NCI-H2196 treated with DMSO at 0.1 percent for 48 hours (cell line): ENCODE measurements at regions not wholly inside any gene's neighbourhood (a gene's known extent, or its start where the extent isn't known, plus 50 kb on each side); places are given as distances from the start of the nearest gene placed in this dataset.

Source experiments
- DNase-seq: peaks from one replicate; lab custom pipeline; 2025; ENCODE audit not compliant: unreplicated experiment; lab: John Stamatoyannopoulos, UW

DNA sequence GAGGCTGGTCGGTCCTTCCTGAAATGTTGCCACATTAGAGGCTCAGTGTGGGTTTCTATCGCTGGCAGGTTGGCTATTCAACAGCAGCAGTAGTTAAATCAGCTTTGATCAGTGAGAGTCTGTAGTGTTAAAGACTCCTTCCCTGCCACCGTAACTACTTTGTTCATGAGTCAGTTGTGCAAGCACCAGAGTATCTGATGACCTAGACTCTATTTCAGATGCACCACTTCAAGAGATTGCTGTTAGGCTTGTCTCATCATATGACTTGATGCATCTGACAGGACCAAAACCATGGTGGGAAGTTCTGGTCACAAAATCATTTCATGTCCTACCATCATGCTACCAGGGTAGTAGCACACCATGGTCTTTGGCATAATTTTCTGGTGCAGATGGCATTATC is 482.7 kb upstream of the MPDZ start:
- DNase-seq = no peak

DNA sequence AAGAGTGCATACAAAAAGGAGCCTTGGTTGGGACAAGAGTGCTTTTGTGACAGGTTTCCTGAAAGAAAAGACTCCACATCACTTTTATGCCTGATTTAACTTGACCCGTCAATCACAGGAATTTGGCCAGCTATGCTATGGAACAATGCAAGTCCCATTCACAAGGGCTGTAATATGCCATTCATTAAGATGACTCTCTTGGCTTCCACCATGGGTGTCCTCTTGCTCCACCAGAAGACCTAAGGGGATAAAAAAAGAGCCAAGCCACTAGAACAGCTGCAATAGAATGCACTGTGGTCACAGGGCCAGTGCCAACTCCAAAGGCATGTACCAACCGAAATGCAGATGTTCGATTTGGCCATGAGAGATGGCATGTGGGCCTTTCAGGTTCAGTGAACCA is 480.1 kb upstream of the MPDZ start:
- no peak for DNase-seq

DNA sequence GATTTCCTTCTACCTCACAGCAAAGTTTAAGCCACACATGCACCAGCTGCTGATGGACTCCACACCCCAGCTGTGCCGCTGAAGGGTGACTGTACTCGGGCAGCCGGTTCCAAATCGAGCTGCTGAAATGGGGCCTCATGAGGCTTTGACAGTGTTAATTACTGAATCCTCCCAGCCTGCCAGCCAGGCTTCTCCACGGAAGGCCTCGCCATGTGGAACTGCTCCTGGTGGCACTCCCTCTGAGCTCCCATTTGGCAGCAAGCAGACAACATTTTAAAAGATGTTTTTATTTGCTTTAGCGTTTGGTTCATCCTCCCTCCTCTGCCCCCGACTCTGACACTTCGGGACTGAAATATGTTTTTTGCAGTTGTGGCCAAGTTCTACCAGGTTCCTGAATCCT is 479.4 kb upstream of the MPDZ start:
- DNase-seq = no peak

DNA sequence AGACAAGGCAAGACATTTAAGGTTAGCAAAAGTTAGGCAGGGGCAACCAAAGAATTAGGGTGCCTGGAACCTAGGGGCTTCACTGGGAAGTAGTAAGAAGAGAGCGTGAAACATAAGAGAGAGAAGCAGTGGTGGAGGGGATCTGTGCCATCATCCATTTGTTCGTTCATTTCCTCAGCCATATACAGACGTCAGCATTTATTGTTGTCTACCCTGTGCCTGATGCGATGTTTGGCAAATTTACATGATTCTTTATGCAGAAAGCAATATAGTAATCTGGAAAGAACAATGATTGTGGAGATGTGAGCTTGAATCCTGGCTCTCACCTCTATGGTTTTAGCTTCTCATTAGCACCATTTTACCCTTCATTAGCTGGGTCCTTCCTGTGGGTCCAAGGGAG is 477.5 kb upstream of the MPDZ start:
- DNase-seq = no peak

DNA sequence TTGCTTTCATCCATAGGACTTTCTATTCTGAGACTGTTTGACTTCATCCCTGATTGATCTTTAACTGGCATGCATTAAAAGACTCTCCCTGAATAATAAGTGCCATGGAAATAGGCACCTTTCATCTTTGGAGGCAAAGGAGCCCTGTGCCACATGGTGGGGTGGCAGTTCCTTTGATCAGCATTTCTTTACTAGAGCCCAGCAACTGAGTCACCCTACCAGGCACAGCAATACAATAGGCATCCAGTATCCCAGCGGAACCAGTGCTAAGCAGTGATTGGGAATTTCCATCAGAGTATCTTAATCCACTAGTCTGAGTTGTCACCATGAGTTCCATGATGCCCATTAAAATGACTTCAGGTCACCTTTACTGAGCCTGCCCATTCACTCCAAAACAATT is 476.1 kb upstream of the MPDZ start:
- DNase-seq = no peak

DNA sequence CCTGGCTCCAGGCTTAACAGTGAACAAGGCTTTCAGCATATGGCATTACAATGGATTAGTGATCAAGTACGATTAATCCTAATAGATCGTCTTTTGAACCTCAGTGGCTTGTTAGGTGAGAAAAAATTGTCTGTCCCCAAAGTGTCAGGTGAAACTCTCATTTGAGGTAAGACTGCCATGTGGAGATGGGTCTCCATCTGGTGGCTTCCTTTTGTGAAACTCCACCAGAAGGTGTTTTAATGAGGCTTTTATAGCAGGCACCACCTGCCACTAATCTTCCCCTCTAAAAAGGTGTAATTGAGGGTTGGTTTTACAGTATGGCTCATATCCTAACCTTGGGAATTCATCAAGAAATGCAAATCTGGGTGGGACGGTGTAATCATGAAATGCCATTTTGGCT is 471.1 kb upstream of the MPDZ start:
- DNase-seq = no peak

DNA sequence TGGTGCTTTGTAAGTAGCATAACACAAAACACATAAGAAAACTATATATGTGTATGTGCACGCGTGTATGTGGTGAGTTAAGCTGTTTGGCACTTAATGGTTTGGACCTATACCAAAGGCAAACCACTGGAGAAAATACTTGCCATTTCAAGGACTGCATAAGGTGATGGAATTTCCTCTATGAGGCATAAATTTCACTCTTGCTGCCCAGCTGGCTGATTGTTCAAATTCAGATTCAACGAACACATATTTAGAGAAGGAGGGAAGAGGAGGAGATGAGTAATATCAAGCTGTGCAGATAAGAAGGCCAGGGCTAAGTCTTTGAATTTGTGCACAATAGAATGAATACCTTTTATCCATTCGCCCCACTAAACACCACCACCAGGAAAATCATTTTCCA is 470.6 kb upstream of the MPDZ start:
- DNase-seq = no peak

DNA sequence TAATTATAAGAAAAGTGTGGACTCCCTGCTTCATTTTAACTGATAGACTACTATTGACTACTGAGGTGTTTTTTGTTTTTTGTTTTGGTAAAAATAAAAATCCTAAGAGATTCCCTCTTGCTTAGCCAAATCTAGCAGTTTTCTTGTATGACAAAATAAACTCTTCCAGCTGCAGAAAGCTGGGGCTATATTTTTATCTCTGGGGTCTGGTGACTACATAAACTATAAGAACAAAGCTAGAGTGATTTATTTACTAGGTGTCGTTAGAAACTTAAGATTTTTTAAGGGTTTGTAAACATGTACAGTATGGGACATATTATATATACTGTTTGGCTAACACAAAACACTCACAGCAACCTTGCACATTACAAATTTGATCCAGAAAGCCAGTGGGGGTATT is 467.4 kb upstream of the MPDZ start:
- DNase-seq = no peak

DNA sequence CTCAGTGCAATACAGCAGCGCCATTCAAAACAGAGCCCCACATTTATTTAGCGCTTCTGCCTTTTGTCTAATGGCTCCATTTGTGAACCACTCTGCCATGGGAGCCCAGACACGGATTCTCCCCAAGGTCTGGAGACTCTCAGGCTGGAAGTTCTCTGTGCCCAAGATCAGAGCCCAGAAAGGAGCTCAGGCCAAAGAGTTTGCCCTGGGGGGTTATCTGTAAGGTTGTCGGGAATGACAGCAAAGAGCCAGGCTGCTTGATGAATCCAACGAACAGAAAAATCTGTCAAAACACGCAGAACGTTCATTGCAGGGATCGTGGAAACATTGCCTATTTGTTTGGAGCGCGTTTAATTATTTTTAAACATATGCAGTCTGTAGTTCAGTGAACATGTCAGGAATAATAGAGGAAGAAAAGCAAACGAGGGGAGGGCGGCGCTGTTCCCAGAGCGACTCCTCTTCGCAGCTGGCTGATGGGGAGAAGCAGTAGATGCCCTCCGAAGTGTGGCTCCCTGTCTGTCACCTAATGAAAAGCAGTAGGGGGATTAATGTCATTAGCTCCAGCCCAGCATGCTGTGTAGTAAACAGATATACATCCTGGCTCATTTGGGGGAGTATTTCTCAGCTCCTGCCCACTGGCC is 464.9 kb upstream of the MPDZ start:
- DNase-seq = no peak

DNA sequence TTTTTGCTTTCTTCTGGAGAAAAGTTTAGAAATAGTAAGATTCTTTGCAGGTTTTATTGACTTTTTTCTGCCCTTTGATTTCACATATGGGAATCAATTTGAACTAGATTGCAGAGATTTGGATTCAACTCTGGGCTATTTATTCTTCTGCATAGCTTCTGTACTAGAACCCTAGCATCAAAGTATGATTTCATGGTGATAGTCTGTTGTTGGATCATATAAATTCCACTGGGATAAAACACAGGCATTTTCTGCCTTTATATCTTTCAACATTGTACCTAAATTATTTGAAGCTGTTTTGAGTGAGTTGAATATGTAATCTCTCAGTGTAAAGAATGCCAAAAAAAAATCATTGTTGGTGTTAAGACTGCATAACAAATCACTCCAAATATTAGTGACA is 458.4 kb upstream of the MPDZ start:
- DNase-seq = no peak

DNA sequence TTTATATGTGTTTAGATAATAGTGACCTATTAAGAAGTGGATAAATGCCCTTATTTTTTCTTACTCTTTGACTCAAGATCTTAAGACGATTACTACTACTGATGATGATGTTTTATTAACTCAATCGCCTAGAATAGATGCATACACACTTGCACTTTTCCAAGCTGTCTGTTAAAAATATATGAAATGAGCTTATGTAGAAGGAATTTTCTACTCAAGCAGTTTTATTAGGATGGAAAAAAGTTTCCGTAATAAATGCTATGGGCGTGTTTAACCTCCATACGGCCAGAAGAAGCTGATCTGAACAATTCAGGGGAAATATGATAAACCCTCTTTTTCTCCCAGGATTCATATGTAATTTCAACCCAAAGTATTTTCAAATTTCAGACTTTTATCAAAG is 455.7 kb upstream of the MPDZ start:
- no peak for DNase-seq

DNA sequence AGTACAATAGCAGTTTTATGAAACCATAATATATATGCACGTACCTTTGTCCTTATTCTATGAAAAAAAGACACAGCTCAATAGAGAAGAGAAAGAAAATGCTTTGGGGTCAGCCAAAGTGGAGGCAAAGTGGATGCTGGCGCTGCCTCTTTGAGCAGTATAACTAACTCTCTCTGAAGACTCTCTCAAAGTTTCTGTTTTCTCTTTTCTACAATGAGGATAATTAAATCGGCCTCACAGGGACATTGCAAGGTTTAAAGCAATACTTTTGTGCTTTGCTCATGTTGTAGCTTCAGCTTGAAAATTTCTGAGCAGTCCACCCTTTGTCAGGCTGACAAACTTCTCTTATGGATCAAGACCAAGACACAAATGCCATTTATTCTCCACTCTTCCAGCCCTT is 455.1 kb upstream of the MPDZ start:
- DNase-seq = no peak

DNA sequence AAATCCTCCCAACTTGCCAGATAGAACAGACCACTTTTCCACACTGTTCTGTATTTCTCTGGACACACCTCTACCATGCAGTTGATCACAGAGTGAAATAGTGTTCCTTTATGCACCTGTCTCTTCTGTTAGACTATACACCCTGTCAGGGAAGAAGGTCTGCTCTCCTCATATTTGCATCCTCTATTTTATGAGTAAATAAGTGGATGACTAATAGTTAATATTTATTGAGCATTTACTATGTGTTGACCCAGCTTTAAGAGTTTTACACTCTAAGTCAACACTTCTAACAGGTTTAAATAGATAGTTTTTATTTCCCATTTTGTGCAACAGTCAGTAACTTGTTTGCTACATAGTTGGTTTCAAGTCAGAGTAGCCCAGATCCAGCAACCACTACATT is 452.8 kb upstream of the MPDZ start:
- no peak for DNase-seq

DNA sequence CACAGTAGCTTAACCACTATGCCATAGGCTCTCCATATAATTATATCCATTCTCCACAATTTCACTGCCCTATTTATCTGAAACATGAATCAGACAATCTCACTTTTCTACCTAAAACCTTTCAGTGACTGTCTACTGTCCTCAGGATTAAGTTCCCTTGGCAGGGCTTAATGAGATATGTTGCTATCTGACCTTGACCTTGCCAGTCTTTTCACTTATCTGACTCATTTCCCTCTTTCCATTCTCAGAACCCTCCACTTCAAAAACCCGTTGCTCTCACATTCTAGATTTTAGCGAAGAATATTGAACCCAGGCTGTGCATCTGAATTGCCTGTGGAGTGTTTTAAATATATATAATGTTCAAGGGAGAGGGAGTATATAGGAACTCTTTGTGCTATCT is 452.1 kb upstream of the MPDZ start:
- DNase-seq = no peak

DNA sequence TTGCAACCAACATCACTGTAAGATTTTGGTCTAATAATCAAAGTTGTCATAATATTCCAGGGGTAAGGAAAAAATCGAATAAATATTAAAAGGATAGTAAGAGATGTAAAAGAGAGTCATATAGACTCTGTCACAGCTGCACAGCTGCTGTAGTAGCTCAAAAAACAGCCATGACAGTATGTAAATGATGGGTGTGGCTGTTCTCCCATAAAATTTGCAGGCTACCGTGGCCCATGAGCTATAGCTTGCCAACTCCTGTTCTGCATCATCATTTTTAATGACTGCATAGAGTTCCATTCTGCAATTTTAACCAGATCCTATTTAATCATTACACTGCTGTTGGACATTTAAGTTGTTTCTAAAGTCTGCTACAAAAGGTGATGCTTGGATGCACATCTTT is 450.5 kb upstream of the MPDZ start:
- DNase-seq = no peak

DNA sequence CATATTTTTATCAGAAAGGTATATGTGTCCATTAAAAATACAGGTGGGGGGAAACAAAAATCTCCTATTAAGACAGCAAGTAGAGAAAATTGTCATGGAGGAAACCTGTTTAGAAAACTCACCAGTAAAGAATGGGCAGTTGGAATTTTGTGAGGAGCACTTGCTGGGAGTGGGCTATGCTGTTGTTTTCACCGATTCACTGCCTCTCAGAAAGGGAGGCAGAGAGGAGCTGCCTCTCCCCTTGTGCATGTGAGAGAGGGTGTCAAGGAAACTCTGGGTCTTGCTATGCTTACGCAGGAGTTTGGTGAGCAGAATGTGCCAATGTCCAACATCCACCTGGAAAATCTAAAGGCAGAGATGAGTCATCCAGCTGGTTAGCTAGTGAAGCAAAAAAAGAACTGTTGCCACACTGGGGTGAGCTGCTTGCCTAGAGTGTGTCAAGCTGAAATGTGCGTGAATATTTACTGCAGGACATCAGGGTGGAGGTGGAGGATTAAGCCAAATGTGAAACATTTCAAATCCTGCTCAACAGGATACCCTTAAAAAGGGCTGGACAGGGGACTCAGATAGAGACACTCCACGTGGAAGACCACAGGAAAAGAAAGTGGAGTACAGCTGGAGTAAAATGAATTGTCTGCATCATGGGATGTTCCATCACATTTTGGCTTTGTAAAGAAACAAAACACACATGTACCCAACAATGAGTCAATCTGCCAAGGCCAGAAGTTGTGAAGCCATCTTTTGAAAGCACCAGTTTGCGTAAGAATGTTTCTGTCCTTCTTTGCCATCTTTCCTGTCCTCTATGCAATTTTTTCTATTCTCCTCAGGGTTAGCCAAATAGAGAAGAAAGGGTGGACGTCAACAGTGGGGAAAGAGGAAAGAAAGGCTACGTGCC is 449.7 kb upstream of the MPDZ start:
- no peak for DNase-seq

DNA sequence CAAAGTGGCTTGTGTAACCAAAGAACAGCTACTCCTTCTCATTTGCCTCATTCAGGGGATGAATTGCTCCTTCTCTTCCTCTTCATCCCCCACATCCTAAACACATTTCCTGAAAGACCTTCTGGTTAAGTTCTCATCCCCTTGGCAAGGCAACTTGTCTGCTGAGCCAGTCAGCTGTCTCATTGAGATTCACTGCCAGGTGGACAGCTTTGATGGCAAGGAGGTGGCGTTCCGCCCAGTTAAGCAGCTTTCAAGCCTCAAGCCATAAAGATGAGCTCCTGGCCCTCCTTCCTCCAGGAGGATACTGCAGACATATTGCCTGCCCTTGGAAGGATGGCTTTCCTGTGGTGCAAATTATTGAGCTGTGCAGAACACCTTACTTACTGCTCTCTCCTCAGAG is 448.6 kb upstream of the MPDZ start:
- peak; percentile 73 for DNase-seq

DNA sequence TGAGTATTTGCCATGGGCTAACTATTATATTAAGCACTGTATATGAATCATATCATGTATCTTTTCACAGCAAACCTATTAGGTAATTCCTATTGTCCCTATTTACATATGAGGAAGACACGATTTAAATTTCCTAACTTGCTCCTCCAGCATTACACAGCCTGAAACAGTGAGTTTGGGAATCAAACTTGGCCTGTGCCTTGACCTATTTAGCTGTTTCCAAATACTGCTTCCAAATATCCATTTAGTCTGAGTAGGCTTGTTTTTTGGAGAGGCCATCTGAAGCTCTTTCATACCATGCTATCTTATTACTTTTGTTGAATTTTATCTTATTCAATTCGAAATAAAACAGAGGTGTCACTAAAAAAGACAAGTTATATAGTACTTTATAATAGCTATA is 447.3 kb upstream of the MPDZ start:
- no peak for DNase-seq

DNA sequence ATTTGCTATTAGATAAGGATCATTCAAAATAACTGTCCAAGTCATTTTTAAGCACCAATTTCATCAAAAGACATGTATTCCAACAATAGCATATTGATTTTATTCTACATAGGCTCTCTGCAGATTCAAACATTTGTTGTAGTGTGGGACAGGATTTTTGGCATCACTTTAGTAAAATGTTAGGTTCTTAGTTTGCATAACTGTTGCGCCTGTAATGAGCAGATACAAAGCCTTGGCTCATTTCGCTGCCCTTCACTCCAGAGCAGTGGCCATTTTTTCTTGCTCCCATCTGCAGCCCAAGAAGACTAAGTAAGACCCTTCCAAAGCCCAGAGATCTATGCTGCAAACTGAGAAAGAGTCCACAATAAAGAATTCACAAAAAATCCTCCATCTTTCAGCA is 446.0 kb upstream of the MPDZ start:
- no peak for DNase-seq

DNA sequence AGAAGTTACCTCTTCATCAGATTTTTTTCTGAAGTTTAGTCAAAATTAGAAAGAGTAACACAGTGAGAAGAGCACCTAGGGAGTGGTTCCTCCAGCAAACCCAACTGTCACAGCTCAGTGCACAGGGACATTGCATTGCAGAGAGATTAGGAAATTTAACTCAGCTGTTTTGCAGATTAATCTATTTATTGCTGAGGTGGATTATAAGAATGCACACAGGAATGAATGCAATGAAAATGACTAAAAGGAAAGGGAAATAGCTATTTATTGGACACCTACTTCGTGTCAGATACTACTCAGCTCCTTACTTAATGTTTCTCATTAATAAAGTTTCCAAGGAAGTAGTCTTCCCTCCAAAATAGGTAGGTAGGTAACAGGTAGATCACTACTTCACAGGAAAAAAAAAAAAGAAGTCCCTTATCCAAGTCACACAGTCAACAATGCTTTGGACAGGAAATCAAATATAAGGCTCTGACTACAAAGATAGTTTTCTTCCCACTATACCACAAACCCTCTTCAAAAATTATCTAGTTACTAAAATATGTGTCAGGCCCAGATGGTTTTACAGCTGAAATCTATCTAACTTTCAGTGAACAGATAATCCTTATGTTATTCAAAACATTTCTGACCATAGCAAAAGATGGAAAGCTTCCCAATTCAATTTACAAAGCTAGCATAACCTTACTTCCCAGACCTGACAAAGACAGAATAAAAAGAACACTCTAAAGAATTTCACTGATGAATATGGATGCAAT is 442.2 kb upstream of the MPDZ start:
- DNase-seq = no peak

DNA sequence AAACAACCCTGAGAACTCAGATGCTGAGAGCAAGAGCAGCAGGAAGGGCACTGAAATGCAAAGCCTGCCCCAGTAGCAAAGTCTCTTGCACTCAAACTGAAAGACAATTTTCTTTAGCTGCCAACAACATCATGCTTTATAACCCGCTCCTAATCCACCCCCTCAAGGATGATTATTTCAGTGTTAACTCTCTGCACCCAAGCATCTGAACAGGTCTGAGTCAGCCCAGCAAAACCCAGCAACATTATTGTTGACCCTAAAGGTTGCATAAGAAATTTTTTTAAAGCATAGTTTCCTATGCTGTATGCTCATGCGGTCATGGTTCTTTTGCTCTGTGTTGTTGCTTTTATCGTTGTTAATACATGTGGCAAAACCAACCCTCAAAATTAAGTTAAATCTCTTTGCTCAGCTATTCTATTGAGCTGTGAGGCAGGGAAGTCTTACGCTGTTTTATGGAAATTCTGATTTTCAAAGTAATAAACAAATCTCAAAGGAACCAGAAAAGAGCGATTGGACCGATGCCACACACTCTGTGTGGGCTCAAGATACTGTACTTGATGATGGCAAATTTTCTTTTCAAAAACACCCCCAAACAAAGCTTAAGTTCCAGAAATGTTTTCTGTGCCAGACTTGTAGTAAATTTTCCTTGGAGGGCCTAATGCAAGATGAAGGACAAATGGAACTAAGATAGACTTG is 440.6 kb upstream of the MPDZ start:
- DNase-seq = no peak

DNA sequence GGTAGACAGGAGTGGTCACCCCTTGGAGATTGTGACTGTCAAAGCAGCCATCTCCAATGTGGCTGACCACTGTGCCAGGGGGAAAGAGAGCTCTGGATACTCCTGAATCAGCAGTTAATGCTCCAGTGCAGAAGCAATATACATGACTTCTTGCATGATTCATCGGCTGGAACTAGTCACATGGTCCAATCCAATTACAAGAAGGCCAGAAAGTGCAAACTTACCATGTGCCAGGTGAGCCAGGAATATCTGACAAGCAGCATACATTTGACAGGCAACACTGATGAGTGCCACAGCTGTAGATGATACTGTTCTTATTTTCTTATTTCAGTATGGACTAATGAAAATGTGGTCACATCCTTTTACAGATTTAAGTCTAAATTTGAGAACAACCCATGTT is 440.0 kb upstream of the MPDZ start:
- no peak for DNase-seq
